HuH-7.5 (cell line): ENCODE measurements at regions not wholly inside any gene's neighbourhood (a gene's known extent, or its start where the extent isn't known, plus 50 kb on each side); places are given as distances from the start of the nearest gene placed in this dataset.

Experiments used
- DNase-seq: peaks from one replicate; pipeline ENCODE4 v3.0.0; 2011; ENCODE audit warnings: low spot score

DNA sequence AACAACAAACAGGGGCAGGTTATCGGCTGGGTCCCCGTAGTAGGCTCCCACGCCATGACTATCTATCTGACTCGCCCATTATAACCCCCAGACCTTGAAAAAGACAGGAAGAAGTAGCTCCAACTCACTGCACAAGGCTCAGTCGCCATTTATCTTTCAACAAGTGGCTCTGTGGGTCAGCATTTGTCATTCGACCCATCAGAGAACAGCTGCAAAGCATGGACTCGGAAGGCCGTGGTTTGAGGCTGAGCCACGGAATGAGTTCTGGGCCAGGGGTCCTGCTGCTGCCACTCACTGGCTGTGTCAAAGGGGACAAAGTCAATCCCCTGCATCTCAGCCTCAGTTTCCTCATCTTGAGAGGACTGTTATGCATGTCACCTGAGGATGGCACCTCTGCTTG is 131.0 kb downstream of the DMRTA2 start:
- no peak for DNase-seq

DNA sequence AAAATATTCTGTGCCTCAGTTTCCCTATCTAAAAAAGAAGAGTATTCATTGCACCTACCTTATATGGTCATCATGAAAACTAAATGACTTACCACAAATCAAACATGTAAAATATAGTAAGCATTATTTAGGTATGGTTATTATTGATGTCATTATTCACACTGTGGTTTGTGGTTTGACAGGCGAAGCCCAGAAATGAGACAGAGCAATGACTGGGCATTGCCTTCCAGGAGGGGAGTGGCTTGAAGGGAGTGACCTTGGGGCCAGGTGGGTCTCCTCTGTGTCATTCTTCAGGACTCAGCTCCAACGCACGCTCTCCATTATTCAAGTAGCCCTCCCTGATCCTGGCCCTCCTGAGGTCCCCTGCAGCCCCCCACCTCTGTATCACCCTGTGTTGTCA is 133.7 kb downstream of the DMRTA2 start:
- no peak for DNase-seq

DNA sequence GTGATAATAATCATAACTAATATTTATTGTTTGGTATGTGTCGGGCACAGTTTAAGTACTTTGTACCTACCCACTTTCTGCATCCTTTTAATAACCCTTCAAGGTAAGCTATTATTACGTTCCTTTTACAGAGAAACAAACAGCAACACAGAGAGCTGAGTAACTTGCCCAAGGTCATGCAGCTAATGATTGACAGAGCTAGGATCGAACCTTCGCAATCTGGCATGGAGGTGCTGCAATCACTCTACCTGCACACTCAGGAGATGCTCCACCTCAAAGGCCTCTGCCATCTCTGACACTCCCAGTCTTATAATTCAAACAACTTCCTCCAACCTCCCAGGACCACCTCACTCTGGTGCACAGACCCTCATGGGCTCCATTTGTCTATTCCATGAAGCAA is 137.2 kb downstream of the DMRTA2 start:
- DNase-seq: no peak

DNA sequence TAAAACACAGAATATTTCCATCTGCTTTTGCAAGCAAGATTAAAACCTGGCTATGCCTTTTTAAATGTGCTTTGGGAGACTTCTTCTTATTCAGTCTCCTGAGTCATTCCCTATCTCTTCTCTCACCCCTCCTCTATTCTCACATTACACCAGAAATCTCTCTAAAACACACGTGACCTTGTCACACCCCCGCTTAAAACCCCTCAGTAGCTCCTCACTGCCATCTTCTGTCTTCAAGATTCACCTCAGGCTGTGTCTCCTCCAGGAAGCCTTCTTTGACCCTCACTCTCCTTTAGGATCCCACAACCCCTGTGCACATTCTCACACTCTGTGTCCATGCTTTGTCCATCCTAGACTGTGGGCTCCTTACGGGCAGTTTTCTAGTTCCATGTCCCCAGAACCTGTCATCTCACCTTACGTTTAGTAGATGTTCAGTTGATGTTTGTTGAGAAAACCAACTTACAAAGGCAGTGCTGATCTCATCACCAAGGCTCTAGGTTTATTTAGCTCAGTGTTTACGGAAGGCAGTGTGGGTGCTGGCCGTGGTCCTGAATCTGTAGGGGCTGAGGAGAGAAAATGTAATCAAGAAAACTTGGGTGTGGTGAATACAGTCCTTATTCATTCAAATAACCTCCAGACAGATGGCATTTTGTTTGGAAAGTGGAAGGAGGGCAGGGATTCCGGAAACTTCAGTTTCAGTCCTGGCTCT is 143.5 kb downstream of the DMRTA2 start:
- peak; percentile 19 for DNase-seq

DNA sequence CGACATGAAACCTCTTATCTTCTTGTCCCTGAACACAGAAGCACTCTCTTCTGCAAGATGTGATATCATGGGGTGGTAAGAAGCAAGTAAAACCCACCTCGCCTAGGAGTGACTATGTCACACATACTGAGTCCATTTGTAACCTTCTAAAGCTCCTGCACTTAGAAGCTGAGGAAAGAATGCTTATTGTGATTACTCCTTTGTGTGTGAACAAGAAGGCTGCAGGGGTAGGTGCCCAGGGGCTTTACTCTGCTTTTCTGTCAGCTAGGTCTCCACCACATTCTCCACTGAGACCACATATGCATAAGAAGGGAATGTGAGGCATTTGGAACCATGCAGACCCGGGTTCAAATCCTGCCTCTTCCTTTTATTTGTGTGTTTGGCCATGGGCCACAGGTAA is 144.3 kb downstream of the DMRTA2 start:
- DNase-seq: no peak

DNA sequence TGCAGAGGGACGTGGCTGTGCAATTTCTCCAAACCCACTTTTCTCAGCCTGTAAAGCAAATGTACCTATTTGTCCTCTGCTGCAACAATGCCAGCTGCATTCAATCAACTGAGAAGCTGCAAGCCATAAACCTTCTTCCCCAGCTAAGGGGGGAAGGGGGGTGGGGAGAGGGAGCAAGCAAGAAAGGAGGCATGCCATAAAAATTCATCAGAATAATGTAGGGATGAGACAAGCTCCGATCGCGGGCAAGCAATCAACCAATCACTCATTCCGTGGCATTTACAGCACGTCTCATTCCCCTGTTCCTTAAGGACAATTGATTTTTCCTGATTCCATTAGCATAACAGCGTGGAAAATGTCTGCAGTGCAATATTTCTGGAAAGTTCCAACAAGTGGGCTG is 144.8 kb downstream of the DMRTA2 start:
- no peak for DNase-seq

DNA sequence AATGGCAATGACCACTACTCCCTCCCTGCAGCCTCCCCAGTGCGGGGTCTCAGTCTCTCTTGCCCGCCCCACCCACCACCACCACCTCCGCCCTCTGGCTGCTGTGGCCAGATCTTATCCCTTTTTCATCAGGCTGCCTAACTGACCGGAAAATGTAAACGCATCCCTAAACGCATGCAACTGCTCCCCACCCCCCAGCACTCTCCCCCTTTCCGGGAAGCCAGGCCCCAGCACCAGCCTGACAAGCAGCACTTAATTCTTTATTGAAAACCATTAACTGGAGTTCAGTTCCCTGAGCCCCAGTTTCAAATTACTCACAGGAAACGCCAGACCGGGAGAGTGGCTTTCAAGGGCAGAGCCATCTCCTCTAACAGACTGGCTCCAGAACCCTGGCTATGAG is 147.7 kb downstream of the DMRTA2 start:
- DNase-seq: no peak

DNA sequence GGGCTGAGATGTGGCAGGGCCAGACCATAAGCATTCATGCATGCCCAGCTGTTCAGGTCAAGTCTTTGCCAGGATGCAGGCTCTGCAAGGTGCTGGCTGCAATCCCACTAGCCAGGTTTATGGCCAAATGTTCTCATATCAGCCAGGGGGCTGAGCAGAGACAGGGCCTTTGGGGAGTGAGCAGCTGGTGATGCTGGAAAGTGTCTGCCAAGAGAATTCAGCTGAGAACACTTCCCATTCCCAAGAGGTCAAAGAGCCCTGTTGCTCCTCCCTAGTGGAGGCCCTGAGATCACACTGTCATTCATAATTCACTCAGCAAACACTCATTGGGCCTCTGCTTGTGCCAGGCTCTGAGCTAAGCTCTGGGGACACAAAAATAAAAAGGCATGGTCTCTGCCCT is 150.3 kb downstream of the DMRTA2 start:
- DNase-seq: no peak

DNA sequence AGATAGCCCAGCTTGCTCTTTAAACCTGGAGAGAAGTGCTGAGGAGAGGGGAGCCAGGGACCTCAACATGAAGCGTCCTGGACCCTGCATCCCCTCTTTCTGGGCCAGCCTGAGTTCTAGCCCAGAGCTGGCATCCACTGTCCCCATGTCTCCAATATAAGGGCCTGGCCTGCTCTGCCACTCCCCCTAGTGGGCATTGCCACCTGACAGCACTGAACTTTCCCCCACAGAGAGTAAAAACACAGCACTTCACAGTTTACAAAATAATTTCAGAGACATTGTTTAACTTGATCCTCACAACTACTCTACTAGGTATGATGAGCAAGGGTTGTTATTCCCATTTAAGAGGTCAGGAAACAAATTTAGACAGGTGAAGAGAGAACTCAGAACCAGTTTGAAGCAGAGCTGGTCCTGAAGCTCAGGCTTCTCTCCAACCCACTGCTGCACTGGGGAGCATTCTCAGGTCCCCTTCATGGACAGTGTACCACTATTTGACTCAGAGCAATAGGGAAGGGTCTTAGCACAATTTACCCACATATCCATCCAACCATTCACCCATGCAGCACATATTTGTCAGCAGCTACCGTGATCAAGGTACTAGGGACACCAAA is 151.2 kb downstream of the DMRTA2 start:
- peak; percentile 48 for DNase-seq

DNA sequence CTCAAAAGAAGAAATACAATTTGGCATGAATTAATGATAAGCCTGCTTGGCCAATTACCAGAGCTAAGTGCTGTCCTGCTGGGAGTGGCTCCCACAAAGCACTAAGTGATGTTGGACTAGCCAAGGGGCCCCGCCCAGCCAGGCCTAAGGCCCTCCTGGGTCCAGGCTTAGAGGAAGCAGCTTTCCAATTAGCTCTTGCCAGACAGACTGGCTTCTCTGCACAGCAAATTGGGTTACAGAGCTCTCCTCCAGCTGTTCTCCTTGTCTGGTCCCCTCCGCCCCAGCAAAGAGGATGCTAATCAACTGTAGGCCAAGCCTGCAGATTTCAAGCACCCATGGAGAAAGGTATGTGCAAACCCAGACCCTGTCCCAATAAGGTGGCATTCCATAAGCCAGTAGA is 151.9 kb downstream of the DMRTA2 start:
- no peak for DNase-seq

DNA sequence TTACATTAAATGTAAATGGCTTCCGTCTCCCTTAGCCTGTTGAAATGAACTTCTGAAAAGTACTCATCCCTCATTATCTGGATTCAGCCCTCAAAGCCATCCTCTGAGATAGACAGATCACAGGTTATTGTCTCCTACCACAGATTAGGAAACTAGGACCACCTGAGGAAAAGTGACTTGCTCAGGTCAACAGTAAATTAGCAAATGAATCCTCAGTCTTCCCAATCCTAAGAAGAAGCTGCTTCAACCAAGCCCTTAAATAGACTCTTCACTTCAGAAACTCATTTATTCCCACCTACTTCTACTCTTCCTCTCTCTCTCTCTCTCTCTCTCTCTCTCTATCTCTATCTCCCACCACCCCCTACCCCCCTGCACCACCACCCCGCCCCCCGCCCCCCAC is 152.3 kb downstream of the DMRTA2 start:
- DNase-seq: no peak

DNA sequence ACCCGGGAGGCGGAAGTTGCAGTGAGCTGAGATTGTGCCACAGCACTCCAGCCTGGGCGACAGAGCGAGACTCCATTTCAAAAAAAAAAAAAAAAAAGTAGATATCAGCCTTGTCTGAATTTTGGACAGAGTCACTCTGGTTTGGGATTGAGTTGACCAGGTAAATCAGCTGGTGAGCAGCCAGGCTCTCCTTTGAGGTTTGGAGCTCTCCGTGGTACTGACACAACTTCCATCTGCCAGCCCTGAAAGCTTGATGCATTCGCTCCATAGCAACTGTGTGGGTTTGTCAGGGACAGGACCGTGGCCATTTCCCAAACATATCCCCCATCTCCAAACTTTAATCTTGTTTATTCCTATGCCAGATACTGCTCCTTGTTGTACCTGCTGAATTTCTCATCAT is 155.2 kb downstream of the DMRTA2 start:
- DNase-seq: peak; percentile 19

DNA sequence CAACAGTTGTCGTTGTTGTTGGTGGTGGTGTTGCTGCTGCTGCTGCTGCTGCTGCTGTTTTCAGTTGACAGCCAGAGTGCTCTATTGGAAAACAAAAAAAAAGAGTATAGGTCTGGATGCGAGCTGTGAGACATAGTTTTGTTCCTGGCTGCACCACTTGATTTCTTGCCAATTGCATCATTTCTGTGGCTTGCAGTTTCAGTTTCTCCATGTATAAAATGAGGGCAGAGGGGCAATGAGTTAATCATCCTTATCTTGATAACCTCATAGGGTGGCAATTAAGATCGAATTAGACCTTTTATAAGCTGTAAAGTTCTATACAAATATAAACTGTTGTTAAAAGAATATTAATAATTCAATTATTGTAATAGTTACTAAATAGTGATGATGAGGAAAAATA is 156.7 kb downstream of the DMRTA2 start:
- no peak for DNase-seq

DNA sequence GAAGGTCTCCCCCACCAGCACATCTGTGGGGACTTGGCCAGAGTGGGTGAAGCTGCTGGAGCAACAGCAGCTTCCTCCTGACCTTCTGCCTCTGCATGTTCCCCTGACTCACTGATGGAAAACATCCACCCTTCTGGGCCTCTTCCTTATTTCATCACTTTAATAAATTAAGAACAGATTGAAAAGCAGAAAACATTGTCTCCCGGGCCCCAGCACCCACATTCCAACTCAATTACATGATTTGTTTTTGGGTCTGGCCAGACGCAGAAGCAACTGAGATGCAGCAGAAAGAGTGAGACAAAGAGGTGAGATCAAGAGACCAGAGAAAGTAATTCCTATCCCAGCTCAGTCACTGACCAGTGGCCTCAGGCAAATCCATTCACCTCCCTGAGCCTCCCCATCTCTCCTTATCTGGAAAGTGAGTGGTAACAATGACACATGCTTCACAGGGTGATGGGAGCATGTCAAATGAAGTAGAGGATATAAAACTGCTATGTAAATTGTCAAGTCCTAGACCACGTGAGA is 157.1 kb downstream of the ELAVL4 start:
- no peak for DNase-seq

DNA sequence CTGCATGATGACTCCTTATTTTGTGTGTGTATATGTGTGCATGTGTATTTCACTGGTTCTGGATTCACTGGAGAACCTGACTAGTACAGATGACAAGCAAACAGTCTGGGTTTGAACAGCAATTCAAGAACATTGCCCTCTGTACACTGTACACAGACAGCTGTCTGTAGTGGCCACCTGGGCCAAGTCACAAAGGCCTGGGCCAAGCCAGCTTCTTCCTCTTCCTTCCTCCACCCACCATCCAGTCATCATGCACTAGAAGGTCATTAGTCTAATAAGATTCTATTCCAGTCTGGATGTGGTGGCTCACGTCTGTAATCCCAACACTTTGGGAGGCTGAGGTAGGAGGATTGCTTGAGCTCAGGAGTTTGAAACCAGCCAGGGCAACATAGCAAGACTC is 155.9 kb downstream of the ELAVL4 start:
- DNase-seq: no peak

DNA sequence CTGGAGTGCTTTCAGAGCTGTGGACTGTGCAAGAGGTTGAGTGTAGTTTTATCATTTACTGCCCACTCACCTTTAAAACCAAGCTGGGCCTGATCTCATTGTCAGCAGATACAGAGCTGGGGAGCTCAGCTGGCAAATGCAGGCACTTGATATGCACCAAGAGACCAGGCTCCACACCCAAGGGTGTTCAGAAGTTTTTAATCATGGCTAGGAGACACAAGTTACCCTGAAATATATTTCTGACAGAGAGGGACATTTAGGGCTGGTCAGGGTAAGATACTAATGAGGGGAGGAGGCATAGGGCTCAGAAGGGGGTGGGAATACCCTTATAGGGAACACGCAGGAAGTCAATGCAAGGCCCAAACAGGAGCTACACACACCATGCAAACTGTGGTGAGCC is 153.7 kb downstream of the ELAVL4 start:
- DNase-seq: no peak

DNA sequence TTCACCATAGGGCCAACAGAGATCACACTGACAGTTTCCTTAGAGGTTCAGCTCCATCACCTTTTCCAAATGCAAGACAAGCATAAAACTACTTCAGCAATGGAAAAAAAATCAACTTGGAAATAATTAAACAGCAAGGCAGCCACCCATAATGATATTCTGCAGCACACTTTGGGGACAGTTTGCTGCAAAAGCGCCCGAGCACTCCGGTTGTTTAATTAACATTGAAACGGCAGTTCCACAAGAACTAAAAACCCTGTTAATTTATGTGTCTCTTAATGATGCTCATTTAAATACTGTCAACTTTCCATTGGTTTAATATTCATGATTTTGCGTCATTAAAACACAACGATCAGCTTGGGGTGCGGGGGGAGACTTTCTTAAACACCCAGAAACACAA is 153.2 kb downstream of the ELAVL4 start:
- no peak for DNase-seq

DNA sequence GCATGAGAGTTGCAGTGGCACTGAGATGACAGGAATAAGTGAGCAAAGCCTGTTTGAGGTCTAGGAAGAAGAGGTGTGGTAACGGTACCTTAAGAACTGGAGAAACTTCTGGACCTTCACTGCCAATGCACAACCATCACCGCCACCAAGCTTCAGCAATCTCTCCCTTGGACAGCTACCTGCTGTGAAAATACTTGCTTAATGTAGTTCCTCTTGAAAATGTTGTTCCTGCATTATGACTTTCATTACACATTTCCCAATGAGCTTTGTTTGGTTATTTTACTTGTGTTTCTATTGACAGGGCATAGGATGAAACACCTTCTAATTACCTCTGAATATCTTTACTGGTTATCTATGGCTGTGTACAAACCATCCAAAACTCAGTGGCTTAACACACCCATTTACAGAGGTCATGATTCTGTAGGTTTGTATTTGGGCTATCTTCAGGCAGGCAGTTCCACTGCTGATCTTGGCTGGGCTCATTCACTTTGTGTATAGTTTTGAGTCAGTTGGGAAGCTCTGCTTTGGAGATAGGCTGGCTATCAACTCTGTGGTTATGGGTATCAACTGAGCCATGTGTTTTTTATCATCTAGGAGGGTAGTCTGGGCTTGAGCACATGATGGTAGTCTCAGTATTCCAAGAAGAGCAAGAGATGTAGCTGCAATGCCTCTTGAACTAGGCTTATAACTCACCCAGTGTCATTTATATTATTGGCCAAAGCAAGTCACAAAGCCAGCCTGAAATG is 149.4 kb downstream of the ELAVL4 start:
- DNase-seq: no peak

DNA sequence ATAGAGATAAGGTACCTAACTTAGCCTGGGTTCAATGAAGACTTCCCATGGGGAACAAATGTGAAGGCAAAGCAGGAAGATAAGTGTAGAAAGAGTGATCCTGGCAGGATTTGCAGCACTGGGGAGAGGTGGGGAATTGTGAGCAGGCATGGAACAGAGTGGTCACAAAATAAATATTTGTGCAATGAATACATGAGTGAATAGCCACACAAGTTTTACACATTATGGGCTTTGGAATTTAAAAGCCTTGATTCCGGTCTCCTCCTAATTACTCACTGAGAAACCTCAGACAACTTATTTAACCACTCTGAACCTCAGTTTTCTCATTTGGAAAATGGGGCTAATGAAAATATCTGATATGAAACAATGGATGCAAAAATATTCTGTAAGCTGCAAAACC is 148.3 kb downstream of the ELAVL4 start:
- no peak for DNase-seq
